Neuronal stem cell (in vitro differentiated cells): ENCODE measurements at regions not wholly inside any gene's neighbourhood (a gene's known extent, or its start where the extent isn't known, plus 50 kb on each side); places are given as distances from the start of the nearest gene placed in this dataset.

Experiments used
- DNase-seq: peaks from one replicate; pipeline ENCODE4 v3.0.0-alpha.2; 2013; ENCODE audit warnings: low spot score
- H2AFZ ChIP-seq: one replicate; pipeline ENCODE4 v1.6.1; 2013; ENCODE audit warnings: mild to moderate bottlenecking, low read length, inconsistent platforms
- H2AK5ac ChIP-seq: 2 replicates; pipeline ENCODE4 v1.6.1; 2013; ENCODE audit warnings: low read depth, mild to moderate bottlenecking, inconsistent platforms, low read length, moderate library complexity, mixed read lengths
- H2BK120ac ChIP-seq: 2 replicates; pipeline ENCODE4 v1.6.1; 2013; ENCODE audit warnings: low read depth, mild to moderate bottlenecking, inconsistent platforms, low read length, moderate library complexity, mixed read lengths
- H2BK12ac ChIP-seq: one replicate; pipeline ENCODE4 v1.6.1; 2013; ENCODE audit warnings: low read length, inconsistent platforms
- H2BK15ac ChIP-seq: 2 replicates; pipeline ENCODE4 v1.6.1; 2013; ENCODE audit warnings: mild to moderate bottlenecking, low read length, inconsistent platforms, mixed read lengths
- H2BK5ac ChIP-seq: one replicate; pipeline ENCODE4 v1.6.1; 2013; ENCODE audit warnings: inconsistent platforms, mild to moderate bottlenecking, low read length, moderate library complexity
- H3K14ac ChIP-seq: one replicate; pipeline ENCODE4 v1.6.1; 2013; ENCODE audit warnings: low read length, inconsistent platforms
- H3K18ac ChIP-seq: 2 replicates; pipeline ENCODE4 v1.6.1; 2013; ENCODE audit warnings: low read length, inconsistent platforms
- H3K23ac ChIP-seq: 2 replicates; pipeline ENCODE4 v1.6.1; 2013; ENCODE audit warnings: low read depth, mild to moderate bottlenecking, mixed read lengths, low read length, inconsistent platforms; ENCODE audit not compliant: poor library complexity
- H3K27ac ChIP-seq: replicated peaks from 3 replicates; pipeline ENCODE4 v1.5.1; 2013; ENCODE audit warnings: low read length, inconsistent platforms
- H3K27me3 ChIP-seq, 3 experiments: 2 replicates each; pipeline ENCODE4 v1.6.1; 2013; ENCODE audit warnings: low read length in 3 of 3, mild to moderate bottlenecking in 2 of 3, inconsistent platforms in 1 of 3, low read depth in 1 of 3, mixed read lengths in 1 of 3, moderate library complexity in 1 of 3; ENCODE audit not compliant: control insufficient read depth in 3 of 3, insufficient read depth in 3 of 3
- H3K36me3 ChIP-seq, 2 donors: replicated peaks in 1 of 2; 2 replicates each; pipeline ENCODE4 v1.6.1; 2013; ENCODE audit warnings: low read length in 2 of 2; ENCODE audit not compliant: control insufficient read depth in 2 of 2, insufficient read depth in 2 of 2
- H3K4ac ChIP-seq: 2 replicates; pipeline ENCODE4 v1.6.1; 2013; ENCODE audit warnings: inconsistent platforms, mild to moderate bottlenecking, low read length, moderate library complexity
- H3K4me1 ChIP-seq, 2 donors: 1 replicate in 1 of 2; 2 replicates in 1 of 2; pipeline ENCODE4 v1.6.1; 2013; ENCODE audit warnings: low read length in 2 of 2, low read depth in 1 of 2; ENCODE audit not compliant: control insufficient read depth in 2 of 2, insufficient read depth in 1 of 2
- H3K4me2 ChIP-seq: one replicate; pipeline ENCODE4 v1.6.1; 2013; ENCODE audit warnings: mild to moderate bottlenecking, low read length, inconsistent platforms; ENCODE audit not compliant: insufficient read depth, poor library complexity, severe bottlenecking
- H3K4me3 ChIP-seq, 2 donors: 2 replicates each; pipeline ENCODE4 v1.5.1; 2013; ENCODE audit warnings: low read length in 2 of 2, mild to moderate bottlenecking in 2 of 2, inconsistent platforms in 1 of 2, moderate library complexity in 1 of 2
- H3K79me1 ChIP-seq: one replicate; pipeline ENCODE4 v1.6.1; 2013; ENCODE audit warnings: low read depth, mild to moderate bottlenecking, inconsistent platforms, low read length, moderate library complexity
- H3K9ac ChIP-seq: one replicate; pipeline ENCODE4 v1.6.1; 2013; ENCODE audit warnings: mild to moderate bottlenecking, low read depth, low read length, inconsistent platforms; ENCODE audit not compliant: poor library complexity
- H3K9me3 ChIP-seq, 2 donors: replicated peaks in 1 of 2; 2 replicates each; pipeline versions ENCODE3 to v1.6.1; 2013; ENCODE audit warnings: low read length in 2 of 2, mild to moderate bottlenecking in 2 of 2, inconsistent platforms in 1 of 2, low read depth in 1 of 2, mixed read lengths in 1 of 2, moderate library complexity in 1 of 2; ENCODE audit not compliant: control insufficient read depth in 2 of 2, insufficient read depth in 1 of 2
- H4K8ac ChIP-seq: one replicate; pipeline ENCODE4 v1.6.1; 2013; ENCODE audit warnings: low read depth, mild to moderate bottlenecking, inconsistent platforms, low read length, moderate library complexity
- H4K91ac ChIP-seq: one replicate; pipeline ENCODE4 v1.6.1; 2013; ENCODE audit warnings: low read length, low read depth, mild to moderate bottlenecking, inconsistent platforms; ENCODE audit not compliant: poor library complexity
- WGBS, 2 donors: extraction: QIAGEN DNeasy Blood & Tissue Kit; methylation state at CpG; one replicate each; pipeline ENCODE4 v1.1.7; 2013; ENCODE audit warnings: missing lambda C conversion rate in 2 of 2, mixed read lengths in 1 of 2; ENCODE audit not compliant: insufficient read length in 2 of 2, insufficient replicate concordance in 1 of 2; ENCODE audit errors: extremely low coverage in 2 of 2; 5-methylcytosine and 5-hydroxymethylcytosine counted together

GRCh38 chr4:153931804-153932203 is 142.9 kb upstream of the SFRP2 start:
- Histone ChIP-seq H4K91ac (no peak overlapping the region), H2AFZ (no peak overlapping the region), H3K4me2 (no peak overlapping the region), H3K36me3 (no peaks in the 10 kb centered on the region), H2BK120ac (no peak overlapping the region), H2AK5ac (no peak overlapping the region), H3K18ac (no peak overlapping the region), H4K8ac (no peak overlapping the region), H3K23ac (no peak overlapping the region), H3K14ac (no peak overlapping the region), H3K9me3 (no peaks in the 10 kb centered on the region), H3K27ac (no peak overlapping the region), H2BK15ac (no peak overlapping the region), H3K79me1 (no peaks in the 10 kb centered on the region), H2BK5ac (no peak overlapping the region), H3K4me3 (no peak overlapping the region), H3K4me1 (peaks cover 35% of the 10 kb centered on the region in 2 donors), H3K27me3 (peaks cover 0 to 16% (median 0%) of the 10 kb centered on the region in 3 experiments), H2BK12ac (no peak overlapping the region), H3K4ac (no peak overlapping the region), H3K9ac (no peak overlapping the region)
- no CpG with 5 or more reads among the region's 1 CpG for WGBS, 2 donors
- no peak for DNase-seq

DNA sequence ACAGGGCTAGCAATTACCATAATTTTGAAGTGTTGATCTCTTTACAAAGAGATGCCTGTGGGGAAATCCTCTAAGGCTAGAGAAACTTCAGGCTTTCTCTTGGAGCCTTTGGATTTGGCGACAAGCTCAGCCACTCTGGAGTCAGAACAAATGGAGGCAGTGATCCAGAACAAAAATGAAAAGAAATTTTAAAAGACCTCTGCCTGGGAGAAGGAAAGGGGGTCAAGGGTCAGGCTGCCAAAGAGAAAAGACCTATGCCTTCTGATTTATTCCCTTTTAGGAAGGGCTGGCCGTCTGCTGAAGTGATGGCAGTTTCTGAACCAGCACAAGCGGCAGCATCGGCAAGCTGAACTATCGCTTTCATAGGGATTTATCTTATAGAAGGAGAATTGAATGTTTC is 140.8 kb upstream of the SFRP2 start:
- no peak overlapping the region for H3K9ac ChIP-seq
- peak overlapping the region; percentile 78 for H3K27ac ChIP-seq
- no peak overlapping the region for H3K14ac ChIP-seq
- H3K36me3 ChIP-seq = no peaks in the 10 kb centered on the region
- H3K4me1 ChIP-seq = peaks cover 30 to 35% of the 10 kb centered on the region in 2 donors
- no peak overlapping the region for H2AK5ac ChIP-seq
- peaks cover 0 to 30% (median 0%) of the 10 kb centered on the region in 3 experiments for H3K27me3 ChIP-seq
- H2BK5ac ChIP-seq = no peak overlapping the region
- peak overlapping the region in 1 of 2 donors; percentile 3 for H3K4me3 ChIP-seq
- no peak overlapping the region for H4K8ac ChIP-seq
- no peak overlapping the region for H2BK15ac ChIP-seq
- H3K9me3 ChIP-seq = no peaks in the 10 kb centered on the region
- no peak overlapping the region for H4K91ac ChIP-seq
- no peak overlapping the region for H2BK120ac ChIP-seq
- WGBS, 2 donors = no CpG with 5 or more reads among the region's 5 CpGs
- no peak overlapping the region for H3K18ac ChIP-seq
- no peak overlapping the region for H3K4ac ChIP-seq
- H3K79me1 ChIP-seq = no peaks in the 10 kb centered on the region
- H3K4me2 ChIP-seq = no peak overlapping the region
- H2AFZ ChIP-seq = no peak overlapping the region
- no peak overlapping the region for H2BK12ac ChIP-seq
- peak; percentile 89 for DNase-seq
- no peak overlapping the region for H3K23ac ChIP-seq

- no peak overlapping the region for H3K4ac ChIP-seq
- H3K4me3 ChIP-seq = no peak overlapping the region
- H3K4me2 ChIP-seq = no peak overlapping the region
- H4K8ac ChIP-seq = no peak overlapping the region
- H3K4me1 ChIP-seq = peaks cover 17 to 25% of the 10 kb centered on the region in 2 donors
- no peak overlapping the region for H4K91ac ChIP-seq
- WGBS, 2 donors = no CpG with 5 or more reads among the region's 5 CpGs
- no peak overlapping the region for H3K9ac ChIP-seq
- H2BK5ac ChIP-seq = no peak overlapping the region
- no peak overlapping the region for H2BK12ac ChIP-seq
- no peak overlapping the region for H3K23ac ChIP-seq
- H2AK5ac ChIP-seq = no peak overlapping the region
- H2BK15ac ChIP-seq = no peak overlapping the region
- no peaks in the 10 kb centered on the region for H3K79me1 ChIP-seq
- no peak overlapping the region for H3K27ac ChIP-seq
- H3K18ac ChIP-seq = no peak overlapping the region
- H3K14ac ChIP-seq = no peak overlapping the region
- H3K36me3 ChIP-seq = no peaks in the 10 kb centered on the region
- no peak overlapping the region for H2AFZ ChIP-seq
- DNase-seq = no peak
- H2BK120ac ChIP-seq = no peak overlapping the region
- peaks cover 1 to 12% of the 10 kb centered on the region in 2 donors for H3K9me3 ChIP-seq
- peaks cover 0 to 35% (median 0%) of the 10 kb centered on the region in 3 experiments for H3K27me3 ChIP-seq
Observed at GRCh38 chr4:153927451-153927850, 138.6 kb upstream of the SFRP2 start.

- WGBS, 2 donors = no CpG with 5 or more reads among the region's 2 CpGs
- H2AFZ ChIP-seq = no peak overlapping the region
- H3K27me3 ChIP-seq = peaks cover 0 to 22% (median 0%) of the 10 kb centered on the region in 3 experiments
- no peak overlapping the region for H3K4ac ChIP-seq
- no peak overlapping the region for H3K14ac ChIP-seq
- H3K27ac ChIP-seq = no peak overlapping the region
- no peaks in the 10 kb centered on the region for H3K4me1 ChIP-seq
- no peak overlapping the region for H2BK12ac ChIP-seq
- H3K79me1 ChIP-seq = no peaks in the 10 kb centered on the region
- H3K18ac ChIP-seq = no peak overlapping the region
- no peak overlapping the region for H3K9ac ChIP-seq
- H3K23ac ChIP-seq = no peak overlapping the region
- no peak overlapping the region for H3K4me3 ChIP-seq
- no peak for DNase-seq
- H4K8ac ChIP-seq = no peak overlapping the region
- H2AK5ac ChIP-seq = no peak overlapping the region
- peaks cover 1 to 12% of the 10 kb centered on the region in 2 donors for H3K9me3 ChIP-seq
- no peak overlapping the region for H2BK15ac ChIP-seq
- H2BK120ac ChIP-seq = no peak overlapping the region
- no peak overlapping the region for H4K91ac ChIP-seq
- no peak overlapping the region for H3K4me2 ChIP-seq
- no peaks in the 10 kb centered on the region for H3K36me3 ChIP-seq
- H2BK5ac ChIP-seq = no peak overlapping the region
Observed at GRCh38 chr4:153922148-153922547, 133.3 kb upstream of the SFRP2 start.
